Panc1 (cell line): ENCODE measurements at regions not wholly inside any gene's neighbourhood (a gene's known extent, or its start where the extent isn't known, plus 50 kb on each side); places are given as distances from the start of the nearest gene placed in this dataset.

Source experiments
- CTCF ChIP-seq: fragments of 450-650 bp; IDR thresholded peaks from 2 replicates; pipeline ENCODE4 v1.5.1; 2017; ENCODE audit warnings: mild to moderate bottlenecking
- REST ChIP-seq, 2 experiments: IDR thresholded peaks; 2 replicates each; pipeline ENCODE4 v1.6.1; 2011 to 2012; ENCODE audit warnings: low read depth in 2 of 2, control low read depth in 1 of 2, low read length in 1 of 2, mild to moderate bottlenecking in 1 of 2, moderate library complexity in 1 of 2; ENCODE audit not compliant: insufficient read depth in 1 of 2
- SIN3A ChIP-seq: IDR thresholded peaks from 2 replicates; pipeline ENCODE4 v1.6.1; 2012; ENCODE audit warnings: low read depth, mild to moderate bottlenecking, low read length, moderate library complexity, borderline replicate concordance; ENCODE audit not compliant: insufficient read depth

GRCh38 chr13:104996022-104996421 lies 1539.4 kb downstream of the EFNB2 start:
- TF ChIP-seq CTCF, result no peak
- no peak for TF ChIP-seq SIN3A
- no peak for TF ChIP-seq REST (IDR thresholded peaks at IDR 0.05; ENCODE audit: insufficient read depth in 1 of 2, low read depth in 2 of 2, low read length in 1 of 2)
